Skeletal muscle satellite cell (primary cell): ENCODE measurements at regions not wholly inside any gene's neighbourhood (a gene's known extent, or its start where the extent isn't known, plus 50 kb on each side); places are given as distances from the start of the nearest gene placed in this dataset.
"Not testable (repeated sequence)": the region's sequence is repeated elsewhere in the genome, so short reads cannot be mapped to it uniquely, and the experiment has no call there.

Source experiments
- H3K27me3 ChIP-seq: 2 replicates; pipeline ENCODE4 v1.7.0; 2013; ENCODE audit warnings: low read length; ENCODE audit not compliant: control insufficient read depth, insufficient read depth
- H3K36me3 ChIP-seq: 2 replicates; pipeline ENCODE4 v1.7.0; 2013; ENCODE audit warnings: mild to moderate bottlenecking, control low read depth, low read length; ENCODE audit not compliant: insufficient read depth
- H3K4me1 ChIP-seq: 2 replicates; pipeline ENCODE4 v1.7.0; 2013; ENCODE audit warnings: low read length; ENCODE audit not compliant: control insufficient read depth, insufficient read depth
- H3K4me2 ChIP-seq: 2 replicates; pipeline ENCODE4 v1.7.0; 2013; ENCODE audit warnings: mild to moderate bottlenecking, low read length
- H3K4me3 ChIP-seq: 2 replicates; pipeline ENCODE4 v1.7.0; 2013; ENCODE audit warnings: low read length
- H3K9ac ChIP-seq: 2 replicates; pipeline ENCODE4 v1.7.0; 2013; ENCODE audit warnings: mild to moderate bottlenecking, low read depth, low read length, moderate library complexity
- H3K9me3 ChIP-seq: replicated peaks from 2 replicates; pipeline ENCODE4 v1.7.0; 2013; ENCODE audit warnings: mild to moderate bottlenecking, control low read depth, low read length

DNA sequence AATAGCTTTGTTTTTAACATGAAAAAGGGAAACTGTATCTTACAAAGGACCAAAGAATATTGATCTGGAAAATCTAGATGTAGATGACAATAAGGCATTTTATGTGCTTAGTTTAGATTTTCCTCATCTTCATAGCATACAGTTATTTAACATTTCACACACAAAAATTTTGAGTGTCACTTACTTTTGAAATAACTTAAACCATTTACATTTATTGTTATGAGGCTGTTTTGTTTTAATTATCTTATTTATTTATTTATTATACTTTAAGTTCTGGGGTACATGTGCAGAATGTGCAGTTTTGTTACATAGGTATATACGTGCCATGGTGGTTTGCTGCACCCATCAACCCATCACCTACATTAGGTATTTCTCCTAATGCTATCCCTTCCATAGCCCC, 1042.9 kb upstream of the NOVA1 start:
- not testable (repeated sequence) for H3K36me3 ChIP-seq, H3K4me2 ChIP-seq, H3K4me3 ChIP-seq, H3K27me3 ChIP-seq, H3K9me3 ChIP-seq, H3K4me1 ChIP-seq, H3K9ac ChIP-seq

DNA sequence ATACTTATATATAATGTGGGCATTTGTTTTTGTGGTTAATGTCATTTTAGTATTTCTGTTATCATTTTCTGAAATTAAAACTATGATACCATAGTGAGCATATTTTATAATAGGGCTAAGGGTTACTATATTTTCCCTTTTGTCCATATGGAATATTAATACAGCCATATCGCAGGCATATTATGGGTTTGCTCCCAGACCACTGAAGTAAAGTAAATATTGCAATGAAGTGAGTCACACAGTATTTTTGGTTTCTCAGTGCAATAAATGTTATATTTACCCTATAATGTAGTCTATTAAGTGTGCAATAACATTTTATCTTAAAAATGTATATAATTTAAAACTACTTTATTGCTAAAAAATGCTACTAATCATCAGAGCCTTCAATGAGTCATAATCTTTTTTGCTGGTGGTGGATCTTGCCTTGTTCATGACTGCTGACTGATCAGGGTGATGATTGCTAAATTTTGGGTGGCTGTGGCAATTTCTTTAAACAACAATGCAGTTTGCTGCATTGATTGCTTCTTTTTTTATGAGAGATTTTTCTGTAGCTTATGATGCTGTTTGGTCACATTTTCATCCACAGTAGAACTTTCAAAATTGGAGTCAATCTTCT, 1044.5 kb upstream of the NOVA1 start:
- Histone ChIP-seq H3K4me3 (no peak overlapping the region), H3K36me3 (no peaks in the 10 kb centered on the region), H3K4me2 (no peak overlapping the region), H3K4me1 (no peaks in the 10 kb centered on the region), H3K9me3 (no peaks in the 10 kb centered on the region), H3K9ac (no peak overlapping the region), H3K27me3 (no peaks in the 10 kb centered on the region)

DNA sequence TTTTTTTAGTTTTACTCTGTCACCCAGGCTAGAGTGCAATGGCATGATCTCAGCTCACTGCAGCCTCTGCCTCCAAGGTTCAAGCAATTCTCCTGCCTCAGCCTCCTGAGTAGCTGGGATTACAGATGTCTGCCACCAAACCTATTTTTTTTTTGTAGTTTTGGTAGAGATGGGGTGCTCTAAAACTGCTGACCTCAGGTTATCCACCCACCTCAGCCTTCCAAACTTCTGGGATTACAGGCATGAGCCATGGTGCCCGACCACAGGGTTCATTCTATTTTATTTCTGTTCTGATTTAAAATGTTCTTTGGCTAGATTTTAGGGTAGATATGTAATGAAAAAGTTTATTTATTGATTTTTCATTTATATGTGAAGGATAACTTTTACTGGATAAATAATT, 1062.8 kb upstream of the NOVA1 start:
- H3K4me1 ChIP-seq = no peaks in the 10 kb centered on the region
- H3K27me3 ChIP-seq = no peaks in the 10 kb centered on the region
- no peak overlapping the region for H3K4me3 ChIP-seq
- no peaks in the 10 kb centered on the region for H3K36me3 ChIP-seq
- H3K4me2 ChIP-seq = no peak overlapping the region
- peaks cover 4% of the 10 kb centered on the region for H3K9me3 ChIP-seq
- no peak overlapping the region for H3K9ac ChIP-seq

DNA sequence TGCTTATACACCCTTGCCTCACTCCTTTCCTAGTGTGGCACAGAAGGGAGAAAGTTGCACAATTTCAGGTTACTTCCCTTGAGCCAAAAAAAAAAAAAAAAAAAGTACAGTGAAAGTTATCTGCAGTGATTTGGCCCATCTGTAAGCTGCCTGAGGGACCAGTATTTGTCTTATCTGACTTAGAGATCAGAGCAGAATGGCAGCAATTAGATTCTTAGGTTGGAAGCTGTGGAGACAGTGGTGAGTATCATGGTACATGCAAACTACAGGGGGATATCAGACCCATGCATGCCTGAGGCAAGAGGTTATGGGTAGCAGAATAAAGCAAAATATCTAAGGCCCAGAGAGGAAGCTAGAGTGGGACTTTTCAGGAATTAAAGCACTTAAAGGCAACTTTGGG, 1070.7 kb upstream of the NOVA1 start:
- H3K4me1 ChIP-seq = no peaks in the 10 kb centered on the region
- no peak overlapping the region for H3K9ac ChIP-seq
- H3K9me3 ChIP-seq = peaks cover 3% of the 10 kb centered on the region
- H3K4me3 ChIP-seq = no peak overlapping the region
- H3K4me2 ChIP-seq = no peak overlapping the region
- no peaks in the 10 kb centered on the region for H3K36me3 ChIP-seq
- H3K27me3 ChIP-seq = no peaks in the 10 kb centered on the region

DNA sequence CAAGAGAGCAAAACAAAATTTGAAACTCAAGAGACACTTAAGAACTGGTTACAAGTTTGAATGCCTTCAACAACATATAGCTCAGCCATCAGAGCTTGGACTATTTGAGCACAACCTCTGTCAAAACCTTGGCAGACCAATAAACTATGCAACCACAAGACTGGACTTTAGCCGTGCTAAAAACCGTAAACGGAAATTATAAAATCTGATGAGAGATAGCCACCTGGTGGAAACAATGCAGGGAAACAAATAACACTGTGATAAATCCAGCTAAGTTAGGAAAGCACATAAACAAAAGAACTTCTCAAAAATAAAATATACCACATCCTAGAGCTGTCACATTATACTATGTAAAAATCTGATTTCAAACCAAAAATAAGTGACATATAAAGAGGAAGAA, 1074.2 kb upstream of the NOVA1 start:
- H3K36me3 ChIP-seq = no peaks in the 10 kb centered on the region
- no peak overlapping the region for H3K9ac ChIP-seq
- H3K27me3 ChIP-seq = no peaks in the 10 kb centered on the region
- no peak overlapping the region for H3K4me3 ChIP-seq
- peaks cover 3% of the 10 kb centered on the region for H3K9me3 ChIP-seq
- no peak overlapping the region for H3K4me2 ChIP-seq
- no peaks in the 10 kb centered on the region for H3K4me1 ChIP-seq

DNA sequence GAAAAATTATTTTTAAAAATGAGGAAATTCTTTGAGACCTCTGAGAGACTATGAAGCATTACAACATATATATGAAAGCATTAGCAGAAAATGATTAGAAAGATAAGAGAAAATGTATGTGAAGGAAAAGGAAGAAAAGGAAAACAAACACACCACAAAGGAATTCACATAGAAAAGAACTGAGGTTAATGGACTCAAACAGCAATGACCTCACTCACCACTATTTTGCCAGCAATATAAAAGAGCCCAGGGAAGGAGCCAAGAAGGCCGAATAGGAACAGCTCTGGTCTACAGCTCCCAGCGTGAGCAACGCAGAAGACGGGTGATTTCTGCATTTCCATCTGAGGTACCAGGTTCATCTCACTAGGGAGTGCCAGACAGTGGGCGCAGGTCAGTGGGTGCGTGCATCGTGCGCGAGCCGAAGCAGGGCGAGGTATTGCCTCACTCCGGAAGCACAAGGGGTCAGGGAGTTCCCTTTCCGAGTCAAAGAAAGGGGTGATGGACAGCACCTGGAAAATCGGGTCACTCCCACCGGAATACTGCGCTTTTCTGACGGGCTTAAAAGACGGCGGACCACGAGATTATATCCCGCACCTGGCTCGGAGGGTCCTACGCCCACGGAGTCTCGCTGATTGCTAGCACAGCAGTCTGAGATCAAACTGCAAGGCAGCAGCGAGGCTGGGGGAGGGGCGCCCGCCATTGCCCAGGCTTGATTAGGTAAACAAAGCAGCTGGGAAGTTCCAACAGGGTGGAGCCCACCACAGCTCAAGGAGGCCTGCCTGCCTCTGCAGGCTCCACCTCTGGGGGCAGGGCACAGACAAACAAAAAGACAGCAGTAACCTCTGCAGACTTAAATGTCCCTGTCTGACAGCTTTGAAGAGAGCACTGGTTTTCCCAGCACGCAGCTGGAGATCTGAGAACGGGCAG, 1075.2 kb upstream of the NOVA1 start:
- H3K9ac ChIP-seq, H3K36me3 ChIP-seq: not testable (repeated sequence)

DNA sequence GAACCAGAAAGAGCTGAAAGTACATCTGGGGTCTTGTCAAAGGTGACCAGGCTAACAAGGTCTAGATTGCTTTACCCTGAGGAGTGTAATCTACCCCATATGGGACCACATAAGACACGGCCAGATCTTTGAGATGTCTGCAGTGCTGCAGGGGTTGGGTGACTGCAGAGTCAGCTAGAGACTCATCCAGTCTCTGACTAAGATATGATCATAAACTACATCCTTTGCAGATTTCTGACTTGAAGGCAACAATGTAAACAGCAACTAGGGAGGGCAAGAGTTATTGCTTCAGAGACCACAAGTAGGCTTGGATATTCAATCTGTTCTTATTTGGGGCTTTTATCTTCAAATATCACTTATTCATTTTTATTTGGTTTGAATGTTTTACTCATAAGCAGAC, 1080.5 kb upstream of the FOXG1 start:
- Histone ChIP-seq H3K4me2 (no peak overlapping the region), H3K9me3 (peaks cover 4% of the 10 kb centered on the region), H3K9ac (no peak overlapping the region), H3K36me3 (no peaks in the 10 kb centered on the region), H3K4me3 (no peak overlapping the region), H3K27me3 (no peaks in the 10 kb centered on the region), H3K4me1 (no peaks in the 10 kb centered on the region)

More for the DNA sequence above, 1075.2 kb upstream of the NOVA1 start:
- not testable (repeated sequence) for H3K9me3 ChIP-seq, H3K4me1 ChIP-seq, H3K4me3 ChIP-seq, H3K27me3 ChIP-seq, H3K4me2 ChIP-seq

DNA sequence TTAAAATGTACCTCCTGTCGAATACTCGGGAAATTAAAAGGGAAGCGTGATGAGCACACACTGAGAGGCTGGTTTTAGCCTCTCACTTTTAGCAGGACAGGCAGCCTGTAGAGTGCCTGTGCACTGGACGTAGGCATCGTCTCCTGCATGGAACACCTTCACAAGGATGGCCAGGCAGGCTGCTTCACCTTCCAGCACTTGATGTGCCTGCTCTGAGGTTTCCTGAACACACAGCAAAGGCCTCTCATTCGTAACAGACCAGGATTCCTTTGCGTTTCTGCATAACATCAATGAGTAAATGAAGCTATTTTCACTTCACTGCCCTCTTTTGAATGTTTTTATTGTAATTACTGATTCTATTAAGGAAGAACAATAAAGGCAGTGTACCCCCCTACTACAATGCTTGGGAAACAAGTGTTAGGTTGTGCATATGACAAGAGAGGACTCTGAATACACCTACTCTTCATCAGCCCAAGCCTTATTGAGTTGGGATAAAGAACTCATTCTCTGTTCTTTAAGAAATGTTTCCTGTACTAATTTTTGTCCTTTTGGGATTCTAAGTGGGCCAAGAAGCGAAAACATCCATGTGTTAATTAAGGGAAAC, 1077.6 kb upstream of the FOXG1 start:
- no peak overlapping the region for H3K9ac ChIP-seq
- no peaks in the 10 kb centered on the region for H3K36me3 ChIP-seq
- no peak overlapping the region for H3K4me2 ChIP-seq
- peaks cover 4% of the 10 kb centered on the region for H3K9me3 ChIP-seq
- H3K4me1 ChIP-seq = no peaks in the 10 kb centered on the region
- H3K27me3 ChIP-seq = no peaks in the 10 kb centered on the region
- H3K4me3 ChIP-seq = no peak overlapping the region

DNA sequence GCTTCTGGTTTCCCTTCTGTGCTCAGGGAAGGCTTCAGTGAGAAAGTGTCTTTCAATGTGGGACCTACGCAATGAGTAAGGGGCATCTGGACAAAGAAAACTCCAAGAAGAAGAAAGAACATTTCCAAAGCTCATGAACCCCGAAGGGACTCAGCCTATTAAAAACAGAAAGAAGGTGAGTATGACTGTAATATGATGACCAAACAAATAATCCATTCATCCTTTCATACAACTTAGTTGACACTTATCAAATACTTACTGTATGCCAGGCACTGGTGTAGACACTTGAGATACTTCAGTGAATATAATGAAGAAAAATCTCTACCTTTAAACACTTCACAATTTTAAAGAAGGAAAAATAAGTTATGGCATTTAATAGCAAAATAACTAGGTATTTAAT, 1054.2 kb upstream of the FOXG1 start:
- no peaks in the 10 kb centered on the region for H3K9me3 ChIP-seq
- H3K4me3 ChIP-seq = no peak overlapping the region
- H3K36me3 ChIP-seq = no peaks in the 10 kb centered on the region
- no peaks in the 10 kb centered on the region for H3K4me1 ChIP-seq
- no peak overlapping the region for H3K9ac ChIP-seq
- no peaks in the 10 kb centered on the region for H3K27me3 ChIP-seq
- no peak overlapping the region for H3K4me2 ChIP-seq

DNA sequence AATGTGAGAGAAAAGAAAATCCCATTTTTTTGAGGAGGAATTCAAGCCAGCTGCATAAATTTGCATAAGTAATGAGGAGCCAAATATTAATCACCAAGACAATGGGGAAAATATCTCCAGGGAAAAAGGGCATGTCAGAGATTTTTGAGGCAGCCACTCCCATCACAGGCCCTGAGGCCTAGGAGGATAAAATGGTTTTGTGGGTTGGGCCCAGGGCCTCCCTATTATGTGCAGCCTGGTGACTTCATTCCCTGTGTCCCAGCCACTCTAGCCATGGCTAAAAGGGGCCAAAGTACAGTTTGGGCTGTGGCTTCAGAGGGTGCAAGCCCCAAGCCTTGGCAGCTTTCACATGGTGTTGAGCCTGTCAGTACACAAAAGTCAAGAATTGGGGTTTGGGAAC, 1051.0 kb upstream of the FOXG1 start:
- H3K27me3 ChIP-seq = no peaks in the 10 kb centered on the region
- H3K9me3 ChIP-seq = no peaks in the 10 kb centered on the region
- H3K4me2 ChIP-seq = no peak overlapping the region
- no peaks in the 10 kb centered on the region for H3K36me3 ChIP-seq
- H3K4me1 ChIP-seq = no peaks in the 10 kb centered on the region
- no peak overlapping the region for H3K9ac ChIP-seq
- no peak overlapping the region for H3K4me3 ChIP-seq

DNA sequence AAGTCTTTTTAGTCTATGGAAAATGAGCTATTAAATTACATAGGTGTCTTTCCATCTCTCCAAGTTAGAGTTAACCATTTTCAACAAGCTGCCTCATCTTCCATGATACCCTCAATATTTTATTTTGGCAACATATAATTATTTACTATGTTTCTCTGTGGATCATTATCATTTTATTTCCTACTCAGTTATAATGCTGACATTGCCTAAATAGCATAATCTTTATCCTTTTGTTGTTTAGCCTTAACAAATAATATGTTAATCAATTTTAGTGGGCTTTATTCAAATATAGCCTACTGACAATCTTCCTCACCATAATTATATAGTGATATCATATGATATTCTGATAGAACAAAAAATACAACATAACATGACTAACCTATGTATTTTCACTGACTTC, 1044.8 kb upstream of the FOXG1 start:
- no peaks in the 10 kb centered on the region for H3K36me3 ChIP-seq
- no peak overlapping the region for H3K4me2 ChIP-seq

More for the DNA sequence above, 1044.8 kb upstream of the FOXG1 start:
- H3K4me3 ChIP-seq = no peak overlapping the region
- H3K4me1 ChIP-seq = no peaks in the 10 kb centered on the region
- no peak overlapping the region for H3K9ac ChIP-seq
- H3K9me3 ChIP-seq = no peaks in the 10 kb centered on the region
- no peaks in the 10 kb centered on the region for H3K27me3 ChIP-seq
